ENCODE measurements at regions not wholly inside any gene's neighbourhood (a gene's known extent, or its start where the extent isn't known, plus 50 kb on each side); places are given as distances from the start of the nearest gene placed in this dataset.

DNA sequence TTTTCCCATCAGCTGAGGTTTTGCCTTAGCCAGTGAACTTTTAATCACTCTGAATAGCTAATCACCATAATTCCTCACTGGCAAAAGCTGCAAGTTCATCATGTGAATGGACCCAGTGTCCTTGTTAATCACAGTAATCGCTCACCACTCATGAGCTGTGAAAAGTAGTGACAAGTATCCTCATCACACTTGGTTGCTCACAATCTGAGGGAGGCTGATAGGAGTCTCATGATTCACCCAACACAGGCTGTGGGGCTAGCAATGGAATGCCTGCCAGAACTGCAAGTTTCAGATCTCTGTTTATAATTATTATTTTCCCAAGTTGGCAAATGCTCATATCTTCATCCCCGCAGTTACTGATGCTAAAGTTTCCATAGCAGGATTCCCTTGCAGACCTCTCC, 467.2 kb downstream of the KIF4B start:
- Histone ChIP-seq H3K4me1 (ENCODE audit: control insufficient read depth in 4 of 4, insufficient read depth in 4 of 4, low read length in 3 of 4) (no peaks in the 10 kb centered on the region), H3K27ac (ENCODE audit: low read depth in 1 of 2, low read length in 2 of 2) (no peak overlapping the region), H3K9me3 (ENCODE audit: control insufficient read depth in 4 of 4, low read length in 3 of 4) (peaks cover 0 to 5% (median 1%) of the 10 kb centered on the region in 4 donors), H3K9ac (ENCODE audit: low read depth in 1 of 2, low read length in 2 of 2) (no peak overlapping the region), H3K36me3 (ENCODE audit: control insufficient read depth in 4 of 4, insufficient read depth in 3 of 4, low read depth in 1 of 4, low read length in 3 of 4) (no peaks in the 10 kb centered on the region), H3K4me3 (ENCODE audit: low read depth in 1 of 3, low read length in 3 of 3) (no peak overlapping the region), H3K27me3 (ENCODE audit: control insufficient read depth in 4 of 4, insufficient read depth in 4 of 4, low read length in 3 of 4) (no peaks in the 10 kb centered on the region)
- DNase-seq (ENCODE audit: low spot score) = no peak
- WGBS = 87% methylated on average over 2 of the region's 2 CpGs
- TF ChIP-seq NR2F2 (IDR thresholded peaks at IDR 0.05) (no peak), GABPA (IDR thresholded peaks at IDR 0.05 in 1 of 2, conservative IDR thresholded peaks at IDR 0.05 in 1 of 2) (no peak), HNF4A (conservative IDR thresholded peaks at IDR 0.05) (no peak), JUND (IDR thresholded peaks at IDR 0.05) (no peak), RXRA (IDR thresholded peaks at IDR 0.05) (no peak), RAD21 (IDR thresholded peaks at IDR 0.05) (no peak), HNF4G (IDR thresholded peaks at IDR 0.05) (no peak), SP1 (IDR thresholded peaks at IDR 0.05) (no peak), FOXA2 (IDR thresholded peaks at IDR 0.05) (no peak), EGR1 (IDR thresholded peaks at IDR 0.05; ENCODE audit: low read depth in 2 of 2) (no peak)
- TF ChIP-seq, protein P1, sequence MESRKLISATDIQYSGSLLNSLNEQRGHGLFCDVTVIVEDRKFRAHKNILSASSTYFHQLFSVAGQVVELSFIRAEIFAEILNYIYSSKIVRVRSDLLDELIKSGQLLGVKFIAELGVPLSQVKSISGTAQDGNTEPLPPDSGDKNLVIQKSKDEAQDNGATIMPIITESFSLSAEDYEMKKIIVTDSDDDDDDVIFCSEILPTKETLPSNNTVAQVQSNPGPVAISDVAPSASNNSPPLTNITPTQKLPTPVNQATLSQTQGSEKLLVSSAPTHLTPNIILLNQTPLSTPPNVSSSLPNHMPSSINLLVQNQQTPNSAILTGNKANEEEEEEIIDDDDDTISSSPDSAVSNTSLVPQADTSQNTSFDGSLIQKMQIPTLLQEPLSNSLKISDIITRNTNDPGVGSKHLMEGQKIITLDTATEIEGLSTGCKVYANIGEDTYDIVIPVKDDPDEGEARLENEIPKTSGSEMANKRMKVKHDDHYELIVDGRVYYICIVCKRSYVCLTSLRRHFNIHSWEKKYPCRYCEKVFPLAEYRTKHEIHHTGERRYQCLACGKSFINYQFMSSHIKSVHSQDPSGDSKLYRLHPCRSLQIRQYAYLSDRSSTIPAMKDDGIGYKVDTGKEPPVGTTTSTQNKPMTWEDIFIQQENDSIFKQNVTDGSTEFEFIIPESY (IDR thresholded peaks at IDR 0.05) = no peak
- TF ChIP-seq, protein P2, sequence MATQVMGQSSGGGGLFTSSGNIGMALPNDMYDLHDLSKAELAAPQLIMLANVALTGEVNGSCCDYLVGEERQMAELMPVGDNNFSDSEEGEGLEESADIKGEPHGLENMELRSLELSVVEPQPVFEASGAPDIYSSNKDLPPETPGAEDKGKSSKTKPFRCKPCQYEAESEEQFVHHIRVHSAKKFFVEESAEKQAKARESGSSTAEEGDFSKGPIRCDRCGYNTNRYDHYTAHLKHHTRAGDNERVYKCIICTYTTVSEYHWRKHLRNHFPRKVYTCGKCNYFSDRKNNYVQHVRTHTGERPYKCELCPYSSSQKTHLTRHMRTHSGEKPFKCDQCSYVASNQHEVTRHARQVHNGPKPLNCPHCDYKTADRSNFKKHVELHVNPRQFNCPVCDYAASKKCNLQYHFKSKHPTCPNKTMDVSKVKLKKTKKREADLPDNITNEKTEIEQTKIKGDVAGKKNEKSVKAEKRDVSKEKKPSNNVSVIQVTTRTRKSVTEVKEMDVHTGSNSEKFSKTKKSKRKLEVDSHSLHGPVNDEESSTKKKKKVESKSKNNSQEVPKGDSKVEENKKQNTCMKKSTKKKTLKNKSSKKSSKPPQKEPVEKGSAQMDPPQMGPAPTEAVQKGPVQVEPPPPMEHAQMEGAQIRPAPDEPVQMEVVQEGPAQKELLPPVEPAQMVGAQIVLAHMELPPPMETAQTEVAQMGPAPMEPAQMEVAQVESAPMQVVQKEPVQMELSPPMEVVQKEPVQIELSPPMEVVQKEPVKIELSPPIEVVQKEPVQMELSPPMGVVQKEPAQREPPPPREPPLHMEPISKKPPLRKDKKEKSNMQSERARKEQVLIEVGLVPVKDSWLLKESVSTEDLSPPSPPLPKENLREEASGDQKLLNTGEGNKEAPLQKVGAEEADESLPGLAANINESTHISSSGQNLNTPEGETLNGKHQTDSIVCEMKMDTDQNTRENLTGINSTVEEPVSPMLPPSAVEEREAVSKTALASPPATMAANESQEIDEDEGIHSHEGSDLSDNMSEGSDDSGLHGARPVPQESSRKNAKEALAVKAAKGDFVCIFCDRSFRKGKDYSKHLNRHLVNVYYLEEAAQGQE (IDR thresholded peaks at IDR 0.05) = no peak
- TF ChIP-seq, protein P3, sequence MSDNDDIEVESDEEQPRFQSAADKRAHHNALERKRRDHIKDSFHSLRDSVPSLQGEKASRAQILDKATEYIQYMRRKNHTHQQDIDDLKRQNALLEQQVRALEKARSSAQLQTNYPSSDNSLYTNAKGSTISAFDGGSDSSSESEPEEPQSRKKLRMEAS (IDR thresholded peaks at IDR 0.05) = no peak

DNA sequence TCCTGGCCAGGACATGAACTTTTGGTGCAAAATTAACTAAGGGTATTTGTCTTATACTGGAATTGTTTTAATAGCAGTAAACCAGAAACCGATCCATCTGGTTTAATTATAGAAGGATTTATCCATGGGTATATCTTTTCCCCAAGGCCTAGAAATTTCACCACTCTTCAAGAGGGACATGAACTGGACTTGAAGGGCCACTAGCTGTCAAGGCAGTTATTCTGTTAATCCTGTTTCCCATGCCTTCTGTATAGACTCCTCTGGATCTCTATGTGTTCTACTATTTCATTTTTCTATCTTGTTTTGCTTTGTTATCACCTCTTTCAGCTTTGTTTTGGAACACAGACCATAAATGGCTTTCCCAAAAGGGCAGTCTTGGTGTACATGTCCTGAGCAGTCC, 467.6 kb downstream of the KIF4B start:
- Histone ChIP-seq H3K27ac (ENCODE audit: low read depth in 1 of 2, low read length in 2 of 2) (no peak overlapping the region), H3K9me3 (ENCODE audit: control insufficient read depth in 4 of 4, low read length in 3 of 4) (peaks cover 0 to 2% (median under 1%) of the 10 kb centered on the region in 4 donors), H3K27me3 (ENCODE audit: control insufficient read depth in 4 of 4, insufficient read depth in 4 of 4, low read length in 3 of 4) (no peaks in the 10 kb centered on the region), H3K9ac (ENCODE audit: low read depth in 1 of 2, low read length in 2 of 2) (no peak overlapping the region), H3K4me1 (ENCODE audit: control insufficient read depth in 4 of 4, insufficient read depth in 4 of 4, low read length in 3 of 4) (no peaks in the 10 kb centered on the region), H3K4me3 (ENCODE audit: low read depth in 1 of 3, low read length in 3 of 3) (no peak overlapping the region), H3K36me3 (ENCODE audit: control insufficient read depth in 4 of 4, insufficient read depth in 3 of 4, low read depth in 1 of 4, low read length in 3 of 4) (no peaks in the 10 kb centered on the region)
- TF ChIP-seq HNF4G (IDR thresholded peaks at IDR 0.05) (no peak), FOXA2 (IDR thresholded peaks at IDR 0.05) (no peak), YY1 (IDR thresholded peaks at IDR 0.05) (no peak), RAD21 (IDR thresholded peaks at IDR 0.05) (no peak), FOXA1 (IDR thresholded peaks at IDR 0.05) (no peak), GABPA (IDR thresholded peaks at IDR 0.05 in 1 of 2, conservative IDR thresholded peaks at IDR 0.05 in 1 of 2) (no peak)
- TF ChIP-seq, protein P4, sequence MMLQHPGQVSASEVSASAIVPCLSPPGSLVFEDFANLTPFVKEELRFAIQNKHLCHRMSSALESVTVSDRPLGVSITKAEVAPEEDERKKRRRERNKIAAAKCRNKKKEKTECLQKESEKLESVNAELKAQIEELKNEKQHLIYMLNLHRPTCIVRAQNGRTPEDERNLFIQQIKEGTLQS (IDR thresholded peaks at IDR 0.05) = no peak
- TF ChIP-seq, protein P5, sequence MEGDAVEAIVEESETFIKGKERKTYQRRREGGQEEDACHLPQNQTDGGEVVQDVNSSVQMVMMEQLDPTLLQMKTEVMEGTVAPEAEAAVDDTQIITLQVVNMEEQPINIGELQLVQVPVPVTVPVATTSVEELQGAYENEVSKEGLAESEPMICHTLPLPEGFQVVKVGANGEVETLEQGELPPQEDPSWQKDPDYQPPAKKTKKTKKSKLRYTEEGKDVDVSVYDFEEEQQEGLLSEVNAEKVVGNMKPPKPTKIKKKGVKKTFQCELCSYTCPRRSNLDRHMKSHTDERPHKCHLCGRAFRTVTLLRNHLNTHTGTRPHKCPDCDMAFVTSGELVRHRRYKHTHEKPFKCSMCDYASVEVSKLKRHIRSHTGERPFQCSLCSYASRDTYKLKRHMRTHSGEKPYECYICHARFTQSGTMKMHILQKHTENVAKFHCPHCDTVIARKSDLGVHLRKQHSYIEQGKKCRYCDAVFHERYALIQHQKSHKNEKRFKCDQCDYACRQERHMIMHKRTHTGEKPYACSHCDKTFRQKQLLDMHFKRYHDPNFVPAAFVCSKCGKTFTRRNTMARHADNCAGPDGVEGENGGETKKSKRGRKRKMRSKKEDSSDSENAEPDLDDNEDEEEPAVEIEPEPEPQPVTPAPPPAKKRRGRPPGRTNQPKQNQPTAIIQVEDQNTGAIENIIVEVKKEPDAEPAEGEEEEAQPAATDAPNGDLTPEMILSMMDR (IDR thresholded peaks at IDR 0.05; ENCODE audit: low read depth, low read length, missing input control) = no peak
- no peak for DNase-seq (ENCODE audit: low spot score)
- WGBS = 70% methylated on average over 1 of the region's 1 CpG

All from liver (tissue), 8 donors.